MM.1S (cell line): ENCODE measurements at regions not wholly inside any gene's neighbourhood (a gene's known extent, or its start where the extent isn't known, plus 50 kb on each side); places are given as distances from the start of the nearest gene placed in this dataset.

ENCODE experiments used
- DNase-seq: peaks from one replicate; pipeline ENCODE4 v3.0.0-alpha.2; 2015
- H2AFZ ChIP-seq: fragments of 300-600 bp; sonication (generic); 2 replicates; pipeline ENCODE4 v1.6.0; 2016; ENCODE audit warnings: antibody characterized with exemption, low read length
- H3F3A ChIP-seq: fragments of 300-600 bp; sonication (generic); 2 replicates; pipeline ENCODE4 v1.6.1; 2016; ENCODE audit warnings: mild to moderate bottlenecking, antibody characterized with exemption, low read length, moderate library complexity, mixed read lengths; ENCODE audit not compliant: insufficient read depth
- H3K27ac ChIP-seq: fragments of 300-600 bp; sonication (generic); 2 replicates; pipeline ENCODE4 v1.5.1; 2016; ENCODE audit warnings: mild to moderate bottlenecking, low read length
- H3K27me3 ChIP-seq: fragments of 300-600 bp; sonication (generic); replicated peaks from 2 replicates; pipeline ENCODE4 v1.6.0; 2016; ENCODE audit warnings: low read length; ENCODE audit not compliant: insufficient read depth
- H3K36me3 ChIP-seq: fragments of 300-600 bp; sonication (generic); replicated peaks from 2 replicates; pipeline ENCODE4 v1.6.1; 2016; ENCODE audit warnings: mild to moderate bottlenecking, low read length, mixed read lengths; ENCODE audit not compliant: insufficient read depth
- H3K4me1 ChIP-seq: fragments of 300-600 bp; sonication (generic); 2 replicates; pipeline ENCODE4 v1.6.1; 2016; ENCODE audit warnings: low read length, mixed read lengths
- H3K4me2 ChIP-seq: fragments of 300-600 bp; sonication (generic); 2 replicates; pipeline ENCODE4 v1.6.0; 2016; ENCODE audit warnings: low read depth, low read length
- H3K4me3 ChIP-seq: fragments of 300-600 bp; sonication (generic); 2 replicates; pipeline ENCODE4 v1.5.1; 2016; ENCODE audit warnings: low read length, mixed read lengths
- H3K79me2 ChIP-seq: fragments of 300-600 bp; sonication (generic); 2 replicates; pipeline ENCODE4 v1.6.1; 2016; ENCODE audit warnings: mixed run types, low read length, mixed read lengths
- H3K9ac ChIP-seq: fragments of 300-600 bp; sonication (generic); 2 replicates; pipeline ENCODE4 v1.6.1; 2016; ENCODE audit warnings: low read length, mixed read lengths
- H3K9me2 ChIP-seq: fragments of 300-600 bp; sonication (generic); replicated peaks from 2 replicates; pipeline ENCODE4 v1.6.1; 2016; ENCODE audit warnings: mild to moderate bottlenecking, low read length, mixed read lengths; ENCODE audit not compliant: insufficient read depth
- H3K9me3 ChIP-seq: fragments of 300-600 bp; sonication (generic); replicated peaks from 2 replicates; pipeline ENCODE4 v1.6.1; 2016; ENCODE audit warnings: mild to moderate bottlenecking, low read length, mixed read lengths; ENCODE audit not compliant: insufficient read depth
- H4K20me1 ChIP-seq: fragments of 300-600 bp; sonication (generic); 2 replicates; pipeline ENCODE4 v1.6.1; 2016; ENCODE audit warnings: mild to moderate bottlenecking, low read length, moderate library complexity, mixed read lengths; ENCODE audit not compliant: insufficient read depth
- EZH2 ChIP-seq: fragments of 300-600 bp; sonication (generic); optimal IDR thresholded peaks from 2 replicates; pipeline ENCODE3; 2017; ENCODE audit warnings: low read depth, mild to moderate bottlenecking, antibody characterized with exemption, low read length, mixed read lengths
- EZH2phosphoT487 ChIP-seq: fragments of 300-600 bp; sonication (generic); IDR thresholded peaks from 2 replicates; pipeline ENCODE4 v1.6.1; 2018; ENCODE audit warnings: antibody characterized with exemption, low read length
- TF ChIP-seq, protein P1 (sequence below): fragments of 300-600 bp; sonication (generic); IDR thresholded peaks from 2 replicates; pipeline ENCODE4 v1.5.1; 2016; ENCODE audit warnings: antibody characterized with exemption, low read length, mixed read lengths

DNA sequence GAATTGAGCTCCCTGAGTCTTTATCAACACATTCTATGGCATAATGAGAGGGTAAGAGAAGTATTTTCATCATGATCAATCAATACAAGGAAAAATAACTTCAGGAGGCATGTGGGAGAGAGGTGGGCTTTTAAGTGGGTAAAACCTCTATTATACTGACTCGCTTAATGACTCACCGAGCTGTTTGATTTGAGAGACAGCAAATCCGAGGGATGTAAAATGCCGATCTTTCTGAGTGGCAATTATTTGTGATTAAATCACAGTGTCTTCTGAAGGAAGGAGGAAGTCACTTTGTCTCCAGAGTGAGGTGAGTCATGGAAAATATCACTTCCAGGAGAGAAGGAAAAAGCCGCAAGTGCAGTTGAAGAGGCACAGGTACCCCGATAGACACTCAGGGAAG, 320.4 kb downstream of the DRD1 start:
- no peak for TF ChIP-seq EZH2
- TF ChIP-seq, protein P1, sequence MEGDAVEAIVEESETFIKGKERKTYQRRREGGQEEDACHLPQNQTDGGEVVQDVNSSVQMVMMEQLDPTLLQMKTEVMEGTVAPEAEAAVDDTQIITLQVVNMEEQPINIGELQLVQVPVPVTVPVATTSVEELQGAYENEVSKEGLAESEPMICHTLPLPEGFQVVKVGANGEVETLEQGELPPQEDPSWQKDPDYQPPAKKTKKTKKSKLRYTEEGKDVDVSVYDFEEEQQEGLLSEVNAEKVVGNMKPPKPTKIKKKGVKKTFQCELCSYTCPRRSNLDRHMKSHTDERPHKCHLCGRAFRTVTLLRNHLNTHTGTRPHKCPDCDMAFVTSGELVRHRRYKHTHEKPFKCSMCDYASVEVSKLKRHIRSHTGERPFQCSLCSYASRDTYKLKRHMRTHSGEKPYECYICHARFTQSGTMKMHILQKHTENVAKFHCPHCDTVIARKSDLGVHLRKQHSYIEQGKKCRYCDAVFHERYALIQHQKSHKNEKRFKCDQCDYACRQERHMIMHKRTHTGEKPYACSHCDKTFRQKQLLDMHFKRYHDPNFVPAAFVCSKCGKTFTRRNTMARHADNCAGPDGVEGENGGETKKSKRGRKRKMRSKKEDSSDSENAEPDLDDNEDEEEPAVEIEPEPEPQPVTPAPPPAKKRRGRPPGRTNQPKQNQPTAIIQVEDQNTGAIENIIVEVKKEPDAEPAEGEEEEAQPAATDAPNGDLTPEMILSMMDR, result no peak
- Histone ChIP-seq H4K20me1 (no peaks in the 10 kb centered on the region), H3K27ac (no peak overlapping the region)

DNA sequence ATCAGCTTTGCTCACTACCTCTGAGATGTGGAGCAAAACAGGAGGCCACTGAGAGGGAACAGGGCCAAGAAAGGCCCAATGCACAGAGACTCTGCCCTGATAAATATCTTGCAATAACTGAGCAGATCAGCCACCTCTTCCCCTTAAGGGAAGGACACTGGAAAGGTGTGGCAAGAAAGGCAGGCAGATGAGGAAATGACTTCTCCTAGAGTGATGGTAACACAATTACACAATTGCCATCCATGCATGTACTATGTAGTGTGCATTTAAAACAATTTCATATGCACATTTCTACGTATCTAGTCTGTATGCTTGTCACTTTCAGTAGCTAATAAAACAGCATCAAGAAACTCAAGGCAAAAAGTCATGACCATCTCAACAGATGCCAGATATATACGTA, 322.5 kb downstream of the DRD1 start:
- no peaks in the 10 kb centered on the region for H3K36me3 ChIP-seq
- no peak for DNase-seq
- H3K4me1 ChIP-seq, result no peaks in the 10 kb centered on the region
- no peak overlapping the region for H3K9ac ChIP-seq
- TF ChIP-seq EZH2 (no peak), EZH2phosphoT487 (no peak)
- TF ChIP-seq, protein P1, result no peak
- H3K79me2 ChIP-seq, result no peaks in the 10 kb centered on the region
- no peaks in the 10 kb centered on the region for H3K9me2 ChIP-seq
- no peaks in the 10 kb centered on the region for H3K27me3 ChIP-seq
- H2AFZ ChIP-seq, result no peak overlapping the region
- H3F3A ChIP-seq, result no peaks in the 10 kb centered on the region
- H3K4me3 ChIP-seq, result no peak overlapping the region
- H3K4me2 ChIP-seq, result no peak overlapping the region
- no peaks in the 10 kb centered on the region for H3K9me3 ChIP-seq
- no peaks in the 10 kb centered on the region for H4K20me1 ChIP-seq
- H3K27ac ChIP-seq, result no peak overlapping the region

More for the DNA sequence above, 320.4 kb downstream of the DRD1 start:
- H3K79me2 ChIP-seq, result no peaks in the 10 kb centered on the region
- H3K4me1 ChIP-seq, result no peaks in the 10 kb centered on the region
- DNase-seq, result no peak
- no peaks in the 10 kb centered on the region for H3K36me3 ChIP-seq
- no peaks in the 10 kb centered on the region for H3K9me2 ChIP-seq
- H3K9ac ChIP-seq, result no peak overlapping the region
- no peak overlapping the region for H2AFZ ChIP-seq
- no peaks in the 10 kb centered on the region for H3F3A ChIP-seq
- no peak overlapping the region for H3K4me2 ChIP-seq
- H3K27me3 ChIP-seq, result no peaks in the 10 kb centered on the region
- H3K9me3 ChIP-seq, result no peaks in the 10 kb centered on the region
- H3K4me3 ChIP-seq, result no peak overlapping the region

DNA sequence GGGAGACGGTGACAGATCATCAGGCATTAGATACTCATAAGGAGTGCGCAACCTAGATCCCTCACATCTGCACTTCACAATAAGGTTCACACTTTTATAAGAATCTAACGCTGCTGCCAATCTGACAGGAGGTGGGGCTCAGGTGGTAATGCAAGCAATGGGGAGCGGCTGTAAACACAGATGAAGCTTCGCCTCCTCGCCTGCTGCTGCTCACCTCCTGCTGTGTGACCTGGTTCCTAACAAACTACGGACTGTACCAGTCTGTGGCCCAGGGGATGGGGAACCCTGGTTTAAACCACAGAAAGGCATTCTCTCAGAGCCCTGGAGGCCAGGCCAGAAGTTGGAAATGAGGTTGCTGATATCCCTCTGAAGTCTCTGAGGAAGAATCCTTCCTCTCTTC, 323.6 kb downstream of the DRD1 start:
- no peak overlapping the region for H3K27ac ChIP-seq
- H3K4me2 ChIP-seq, result no peak overlapping the region
- no peaks in the 10 kb centered on the region for H3K79me2 ChIP-seq
- DNase-seq, result no peak
- H3K27me3 ChIP-seq, result no peaks in the 10 kb centered on the region
- H3K9ac ChIP-seq, result no peak overlapping the region
- no peak overlapping the region for H2AFZ ChIP-seq
- H3K9me2 ChIP-seq, result no peaks in the 10 kb centered on the region
- no peaks in the 10 kb centered on the region for H3K4me1 ChIP-seq
- no peak overlapping the region for H3K4me3 ChIP-seq
- no peaks in the 10 kb centered on the region for H3K36me3 ChIP-seq
- no peaks in the 10 kb centered on the region for H3K9me3 ChIP-seq
- TF ChIP-seq EZH2phosphoT487, result no peak
- TF ChIP-seq, protein P1, result no peak
- no peak for TF ChIP-seq EZH2
- no peaks in the 10 kb centered on the region for H3F3A ChIP-seq
- H4K20me1 ChIP-seq, result no peaks in the 10 kb centered on the region
